NB4 (cell line): ENCODE measurements at regions not wholly inside any gene's neighbourhood (a gene's known extent, or its start where the extent isn't known, plus 50 kb on each side); places are given as distances from the start of the nearest gene placed in this dataset.

Experiments used
- DNase-seq: peaks from one replicate; pipeline ENCODE4 v3.0.0; 2010; ENCODE audit warnings: low read depth
- H3K4me3 ChIP-seq: one replicate; pipeline ENCODE4 v1.5.1; 2011; ENCODE audit warnings: mild to moderate bottlenecking, low read depth, low read length, moderate library complexity
- MYC ChIP-seq: IDR thresholded peaks from 2 replicates; pipeline ENCODE4 v1.6.1; 2011; ENCODE audit warnings: low read depth, low read length
- POLR2A ChIP-seq: IDR thresholded peaks from 2 replicates; pipeline ENCODE4 v1.6.1; 2011; ENCODE audit warnings: mild to moderate bottlenecking; ENCODE audit not compliant: insufficient read length; ENCODE audit errors: extremely low read depth
- TF ChIP-seq, protein P1 (sequence below): IDR thresholded peaks from one replicate; pipeline ENCODE4 v1.5.1; 2012; ENCODE audit warnings: low read depth, low read length
- TF ChIP-seq, protein P2 (sequence below): IDR thresholded peaks from 2 replicates; pipeline ENCODE4 v1.6.1; 2011; ENCODE audit warnings: low read depth, low read length

DNA sequence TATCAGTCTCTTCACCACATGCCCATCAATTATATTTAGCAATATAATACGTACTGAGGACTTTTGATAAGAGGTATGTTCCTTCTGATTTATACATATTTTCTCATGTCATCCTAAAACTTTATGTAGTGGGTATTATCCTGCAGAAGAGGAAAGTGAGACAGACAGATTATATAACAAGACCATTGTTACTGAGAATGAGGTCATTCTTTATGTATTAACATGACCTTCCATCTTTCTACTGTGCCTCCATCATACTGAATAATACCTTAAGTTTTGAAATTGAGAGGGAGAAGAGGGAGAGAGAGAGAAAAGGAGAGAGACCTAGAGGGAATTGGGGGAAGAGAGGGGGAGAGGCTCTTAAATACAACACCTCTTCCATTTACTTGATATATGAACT is 90.9 kb upstream of the CARMIL1 start:
- DNase-seq: no peak
- TF ChIP-seq MYC (no peak), POLR2A (no peak)
- TF ChIP-seq, protein P1, sequence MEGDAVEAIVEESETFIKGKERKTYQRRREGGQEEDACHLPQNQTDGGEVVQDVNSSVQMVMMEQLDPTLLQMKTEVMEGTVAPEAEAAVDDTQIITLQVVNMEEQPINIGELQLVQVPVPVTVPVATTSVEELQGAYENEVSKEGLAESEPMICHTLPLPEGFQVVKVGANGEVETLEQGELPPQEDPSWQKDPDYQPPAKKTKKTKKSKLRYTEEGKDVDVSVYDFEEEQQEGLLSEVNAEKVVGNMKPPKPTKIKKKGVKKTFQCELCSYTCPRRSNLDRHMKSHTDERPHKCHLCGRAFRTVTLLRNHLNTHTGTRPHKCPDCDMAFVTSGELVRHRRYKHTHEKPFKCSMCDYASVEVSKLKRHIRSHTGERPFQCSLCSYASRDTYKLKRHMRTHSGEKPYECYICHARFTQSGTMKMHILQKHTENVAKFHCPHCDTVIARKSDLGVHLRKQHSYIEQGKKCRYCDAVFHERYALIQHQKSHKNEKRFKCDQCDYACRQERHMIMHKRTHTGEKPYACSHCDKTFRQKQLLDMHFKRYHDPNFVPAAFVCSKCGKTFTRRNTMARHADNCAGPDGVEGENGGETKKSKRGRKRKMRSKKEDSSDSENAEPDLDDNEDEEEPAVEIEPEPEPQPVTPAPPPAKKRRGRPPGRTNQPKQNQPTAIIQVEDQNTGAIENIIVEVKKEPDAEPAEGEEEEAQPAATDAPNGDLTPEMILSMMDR: no peak
- TF ChIP-seq, protein P2, sequence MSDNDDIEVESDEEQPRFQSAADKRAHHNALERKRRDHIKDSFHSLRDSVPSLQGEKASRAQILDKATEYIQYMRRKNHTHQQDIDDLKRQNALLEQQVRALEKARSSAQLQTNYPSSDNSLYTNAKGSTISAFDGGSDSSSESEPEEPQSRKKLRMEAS: no peak

DNA sequence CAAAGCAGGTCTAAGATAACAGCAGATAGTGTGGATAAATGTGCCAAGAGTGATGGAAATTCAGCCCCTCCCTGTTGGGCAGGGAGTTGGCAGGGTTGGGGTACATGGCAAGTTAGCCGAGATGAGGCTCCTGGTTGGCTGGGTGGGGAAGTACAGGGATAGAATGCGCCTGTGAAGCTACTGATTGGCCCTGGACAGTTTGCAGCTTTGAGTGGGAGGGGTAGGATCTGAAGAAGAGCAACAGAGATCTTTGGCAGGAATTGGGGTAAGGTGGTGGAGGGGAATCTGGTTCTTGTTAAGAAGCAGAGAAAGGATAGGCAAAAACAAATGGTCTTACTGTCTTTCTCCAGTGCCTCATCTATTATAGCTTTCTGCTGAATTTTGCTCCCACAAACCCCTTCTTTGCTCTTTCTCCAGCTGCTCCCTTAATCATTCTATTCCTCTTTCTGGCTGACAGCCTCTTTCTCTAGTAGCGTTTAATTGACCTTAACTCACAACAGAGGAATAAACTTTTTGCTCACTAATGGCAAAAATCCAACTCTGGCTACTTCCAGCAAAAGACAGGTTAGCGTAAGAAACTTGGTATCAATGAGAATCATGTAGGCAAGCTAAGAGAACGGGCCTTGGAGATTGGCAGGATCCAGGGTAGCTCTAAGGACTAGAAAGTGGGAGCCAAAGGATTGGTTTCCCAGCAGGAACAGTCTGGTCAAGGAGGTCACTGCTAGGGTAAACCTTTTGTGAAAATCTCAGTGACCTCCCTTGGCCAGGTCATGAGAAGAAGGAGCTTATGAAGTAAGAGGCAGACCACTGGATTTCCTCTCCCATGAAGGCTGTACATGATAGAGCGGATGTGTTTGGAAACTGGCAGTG is 86.3 kb upstream of the CARMIL1 start:
- TF ChIP-seq, protein P2: no peak
- no peak for TF ChIP-seq POLR2A
- TF ChIP-seq, protein P1: no peak
- TF ChIP-seq MYC: no peak
- DNase-seq: no peak
- no peak overlapping the region for H3K4me3 ChIP-seq

More for the DNA sequence above, 90.9 kb upstream of the CARMIL1 start:
- H3K4me3 ChIP-seq: no peak overlapping the region

DNA sequence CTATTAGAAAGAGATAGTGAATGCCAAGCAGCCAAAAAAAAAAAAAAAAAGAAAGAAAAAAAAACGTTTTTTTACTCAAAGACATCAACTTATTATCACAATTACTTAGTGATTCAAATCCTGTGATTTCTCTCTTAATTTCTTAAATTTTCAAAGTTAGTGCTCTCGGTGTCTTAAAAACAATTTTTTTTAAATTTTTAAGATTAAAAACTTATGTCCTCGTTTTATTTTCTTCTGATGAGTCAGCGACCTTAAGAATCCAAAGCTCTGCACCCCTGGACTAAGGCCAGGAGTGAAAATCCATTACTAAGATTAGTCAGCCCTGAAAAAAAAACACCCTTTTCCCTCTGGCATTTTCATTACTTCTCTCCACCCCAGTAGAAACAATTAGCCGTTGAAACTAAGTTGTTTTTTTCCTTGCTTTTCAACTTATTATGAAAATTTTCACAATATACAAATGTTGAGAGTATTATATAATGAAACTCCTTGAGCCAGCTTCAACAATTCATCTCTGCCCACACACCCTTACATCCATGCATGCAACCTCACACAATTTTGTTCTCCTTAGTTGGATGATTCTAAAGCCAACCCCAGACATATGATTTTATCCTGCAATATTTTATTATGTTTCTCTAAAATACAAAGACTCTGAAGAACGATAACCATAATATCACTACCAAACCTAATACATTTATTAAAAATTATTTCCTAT is 85.6 kb upstream of the CARMIL1 start:
- DNase-seq: no peak
- no peak for TF ChIP-seq POLR2A
- TF ChIP-seq, protein P1: no peak
- TF ChIP-seq MYC: no peak
- TF ChIP-seq, protein P2: no peak
- no peak overlapping the region for H3K4me3 ChIP-seq

DNA sequence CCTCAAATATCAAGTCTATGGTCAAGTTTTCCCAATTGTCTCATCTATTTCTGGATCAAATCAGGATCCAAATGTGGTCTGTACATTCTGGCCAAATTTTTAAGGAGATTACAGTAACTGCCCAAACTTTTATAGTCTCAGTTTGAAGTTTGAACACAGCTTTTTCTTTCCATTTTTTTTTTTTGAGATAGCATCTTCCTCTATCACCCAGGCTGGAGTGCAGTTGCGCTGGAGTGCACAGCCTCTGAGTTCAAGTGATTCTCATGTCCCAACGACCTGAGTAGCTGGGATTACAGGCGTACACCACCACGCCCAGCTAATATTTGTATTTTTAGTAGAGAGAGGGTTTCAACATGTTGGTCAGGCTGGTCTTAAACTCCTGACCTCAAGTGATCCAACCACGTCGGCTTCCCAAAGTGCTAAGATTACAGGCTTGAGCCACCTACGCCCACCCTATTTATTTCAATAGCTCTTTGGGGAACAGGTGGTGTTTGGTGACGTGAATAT is 84.9 kb upstream of the CARMIL1 start:
- H3K4me3 ChIP-seq: no peak overlapping the region
- TF ChIP-seq, protein P2: no peak
- TF ChIP-seq, protein P1: no peak
- no peak for TF ChIP-seq POLR2A
- no peak for TF ChIP-seq MYC
- DNase-seq: no peak

DNA sequence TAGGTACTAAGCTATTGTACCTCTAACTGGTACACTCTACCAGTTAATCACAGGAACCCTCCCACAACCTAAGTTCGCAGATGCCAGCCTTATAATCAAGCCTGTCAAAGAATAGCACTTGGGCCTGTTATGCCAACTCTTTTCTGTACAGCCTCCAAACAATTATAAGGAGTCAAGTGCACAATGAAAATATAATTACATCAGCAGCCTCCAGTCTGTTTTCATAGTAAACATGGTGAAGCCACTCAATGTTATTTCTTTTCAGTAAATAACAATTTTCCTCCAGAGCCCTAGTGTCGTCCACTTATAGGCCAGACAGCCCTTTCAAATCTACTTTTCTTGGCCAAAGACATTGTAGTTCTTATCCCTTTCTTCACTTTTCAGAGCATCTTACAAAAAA is 82.7 kb upstream of the CARMIL1 start:
- TF ChIP-seq, protein P2: no peak
- DNase-seq: no peak
- H3K4me3 ChIP-seq: no peak overlapping the region

DNA sequence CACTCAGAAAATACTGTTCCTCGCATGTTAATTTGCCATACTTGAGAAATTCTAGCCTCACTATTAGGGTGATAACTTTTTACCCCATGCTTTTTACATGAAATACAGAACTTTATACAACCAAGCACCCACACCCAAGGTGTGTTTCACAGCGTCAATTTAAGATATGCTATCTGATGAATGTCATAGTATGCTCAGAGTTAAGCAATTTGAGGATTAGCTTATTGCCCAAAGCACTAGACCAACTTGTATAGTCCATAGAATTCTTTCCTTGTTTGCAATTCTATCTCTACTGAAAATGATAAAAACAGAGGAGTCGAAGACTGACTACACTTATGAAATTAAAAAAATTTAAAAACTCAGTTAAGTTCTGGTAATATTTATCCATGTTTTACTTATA is 82.1 kb upstream of the CARMIL1 start:
- no peak for DNase-seq
- H3K4me3 ChIP-seq: no peak overlapping the region
- TF ChIP-seq MYC: no peak
- no peak for TF ChIP-seq POLR2A
- TF ChIP-seq, protein P2: no peak
- TF ChIP-seq, protein P1: no peak
